Lung (tissue), 11 donors: ENCODE measurements at regions not wholly inside any gene's neighbourhood (a gene's known extent, or its start where the extent isn't known, plus 50 kb on each side); places are given as distances from the start of the nearest gene placed in this dataset.

Experiments used
- ATAC-seq: fragments of 200-7000 bp; cut with Tn5 transposase; one replicate; pipeline ENCODE4 v1.9.1; 2020; ENCODE audit warnings: moderate number of reproducible peaks; ENCODE audit not compliant: insufficient read depth, low FRiP score
- DNase-seq, 3 donors: peaks; one replicate each; pipeline ENCODE4 v3.0.0-alpha.2; 2013 to 2017
- H3K27ac ChIP-seq, 2 donors: one replicate each; pipeline ENCODE4 v1.5.1; 2013; ENCODE audit warnings: mild to moderate bottlenecking in 2 of 2, moderate library complexity in 2 of 2, control low read depth in 1 of 2, inconsistent platforms in 1 of 2, low read depth in 1 of 2, low read length in 1 of 2
- H3K27me3 ChIP-seq, 3 donors: one replicate each; pipeline ENCODE4 v1.5.1; 2013; ENCODE audit warnings: low read length in 2 of 3; ENCODE audit not compliant: control insufficient read depth in 3 of 3, insufficient read depth in 3 of 3
- H3K36me3 ChIP-seq, 4 donors: one replicate each; pipeline ENCODE4 v1.5.1; 2013; ENCODE audit warnings: low read length in 4 of 4, mild to moderate bottlenecking in 1 of 4, moderate library complexity in 1 of 4; ENCODE audit not compliant: control insufficient read depth in 4 of 4, insufficient read depth in 4 of 4
- H3K4me1 ChIP-seq, 5 donors: one replicate each; pipeline ENCODE4 v1.5.1; 2013; ENCODE audit warnings: low read length in 5 of 5, mild to moderate bottlenecking in 2 of 5, moderate library complexity in 1 of 5; ENCODE audit not compliant: control insufficient read depth in 5 of 5, insufficient read depth in 5 of 5
- H3K4me3 ChIP-seq: one replicate; pipeline ENCODE4 v1.5.1; 2013; ENCODE audit warnings: mild to moderate bottlenecking, control low read depth, moderate library complexity
- H3K9ac ChIP-seq, 2 donors: one replicate each; pipeline ENCODE4 v1.5.1; 2013; ENCODE audit warnings: low read length in 2 of 2, control low read depth in 1 of 2; ENCODE audit not compliant: insufficient read depth in 1 of 2
- H3K9me3 ChIP-seq, 4 donors: one replicate each; pipeline ENCODE4 v1.5.1; 2013; ENCODE audit warnings: low read length in 3 of 4, mild to moderate bottlenecking in 1 of 4, moderate library complexity in 1 of 4; ENCODE audit not compliant: control insufficient read depth in 4 of 4, insufficient read depth in 3 of 4
- CTCF ChIP-seq: IDR thresholded peaks from 2 replicates; pipeline ENCODE4 v1.5.1; 2012; ENCODE audit warnings: mild to moderate bottlenecking; ENCODE audit errors: control extremely low read depth, extremely low read depth
- WGBS, 2 donors: extraction: QIAGEN DNeasy Blood & Tissue Kit; methylation state at CpG; one replicate each; pipeline ENCODE4 v1.1.7; 2013; 5-methylcytosine and 5-hydroxymethylcytosine counted together
- donor health status: control.
- donor health status: control.
- donor health status: Bipolar disorder and iron deficiency.
- donor health status: healthy.
- donor health status: DM: yes; HTN: yes; CAD: no.

- TF ChIP-seq CTCF, result no peak
- Histone ChIP-seq H3K9ac (no peak overlapping the region), H3K4me3 (no peak overlapping the region), H3K27me3 (no peaks in the 10 kb centered on the region), H3K36me3 (no peaks in the 10 kb centered on the region), H3K27ac (no peak overlapping the region), H3K9me3 (peaks cover 0 to 1% (median 0%) of the 10 kb centered on the region in 4 donors), H3K4me1 (no peaks in the 10 kb centered on the region)
- 50 to 52% methylated on average over 1 of the region's 1 CpG for WGBS, 2 donors
- no peak for ATAC-seq
- no peak for DNase-seq
These were observed 118.6 kb upstream of the LRATD1 start for GRCh38 chr2:14513903-14514302.

GRCh38 chr2:14516844-14517243 is 115.7 kb upstream of the LRATD1 start:
- Histone ChIP-seq H3K36me3 (no peaks in the 10 kb centered on the region), H3K27me3 (no peaks in the 10 kb centered on the region), H3K9me3 (peaks cover 0 to 3% (median 0%) of the 10 kb centered on the region in 4 donors), H3K27ac (no peak overlapping the region), H3K4me3 (no peak overlapping the region), H3K4me1 (no peaks in the 10 kb centered on the region), H3K9ac (no peak overlapping the region)
- ATAC-seq (no peak), DNase-seq (no peak)
- TF ChIP-seq CTCF, result no peak
- WGBS, 2 donors, result 87 to 89% methylated on average over 1 of the region's 1 CpG

- H3K4me3 ChIP-seq, result no peak overlapping the region
- 87 to 90% methylated on average over 4 of the region's 4 CpGs for WGBS, 2 donors
- no peak for ATAC-seq
These were observed 114.8 kb upstream of the LRATD1 start for GRCh38 chr2:14517731-14518130.

More at GRCh38 chr2:14517731-14518130, 114.8 kb upstream of the LRATD1 start:
- TF ChIP-seq CTCF, result no peak
- Histone ChIP-seq H3K36me3 (no peaks in the 10 kb centered on the region), H3K4me1 (no peaks in the 10 kb centered on the region), H3K27me3 (no peaks in the 10 kb centered on the region), H3K27ac (no peak overlapping the region), H3K9me3 (peaks cover 0 to 3% (median 0%) of the 10 kb centered on the region in 4 donors), H3K9ac (no peak overlapping the region)
- no peak for DNase-seq
